MM.1S (cell line): ENCODE measurements at regions not wholly inside any gene's neighbourhood (a gene's known extent, or its start where the extent isn't known, plus 50 kb on each side); places are given as distances from the start of the nearest gene placed in this dataset.
"Not testable (repeated sequence)": the region's sequence is repeated elsewhere in the genome, so short reads cannot be mapped to it uniquely, and the experiment has no call there.

ENCODE experiments used
- DNase-seq: peaks from one replicate; pipeline ENCODE4 v3.0.0-alpha.2; 2015
- H2AFZ ChIP-seq: fragments of 300-600 bp; sonication (generic); 2 replicates; pipeline ENCODE4 v1.6.0; 2016; ENCODE audit warnings: antibody characterized with exemption, low read length
- H3F3A ChIP-seq: fragments of 300-600 bp; sonication (generic); 2 replicates; pipeline ENCODE4 v1.6.1; 2016; ENCODE audit warnings: mild to moderate bottlenecking, antibody characterized with exemption, low read length, moderate library complexity, mixed read lengths; ENCODE audit not compliant: insufficient read depth
- H3K27ac ChIP-seq: fragments of 300-600 bp; sonication (generic); 2 replicates; pipeline ENCODE4 v1.5.1; 2016; ENCODE audit warnings: mild to moderate bottlenecking, low read length
- H3K27me3 ChIP-seq: fragments of 300-600 bp; sonication (generic); replicated peaks from 2 replicates; pipeline ENCODE4 v1.6.0; 2016; ENCODE audit warnings: low read length; ENCODE audit not compliant: insufficient read depth
- H3K36me3 ChIP-seq: fragments of 300-600 bp; sonication (generic); replicated peaks from 2 replicates; pipeline ENCODE4 v1.6.1; 2016; ENCODE audit warnings: mild to moderate bottlenecking, low read length, mixed read lengths; ENCODE audit not compliant: insufficient read depth
- H3K4me1 ChIP-seq: fragments of 300-600 bp; sonication (generic); 2 replicates; pipeline ENCODE4 v1.6.1; 2016; ENCODE audit warnings: low read length, mixed read lengths
- H3K4me2 ChIP-seq: fragments of 300-600 bp; sonication (generic); 2 replicates; pipeline ENCODE4 v1.6.0; 2016; ENCODE audit warnings: low read depth, low read length
- H3K4me3 ChIP-seq: fragments of 300-600 bp; sonication (generic); 2 replicates; pipeline ENCODE4 v1.5.1; 2016; ENCODE audit warnings: low read length, mixed read lengths
- H3K79me2 ChIP-seq: fragments of 300-600 bp; sonication (generic); 2 replicates; pipeline ENCODE4 v1.6.1; 2016; ENCODE audit warnings: mixed run types, low read length, mixed read lengths
- H3K9ac ChIP-seq: fragments of 300-600 bp; sonication (generic); 2 replicates; pipeline ENCODE4 v1.6.1; 2016; ENCODE audit warnings: low read length, mixed read lengths
- H3K9me2 ChIP-seq: fragments of 300-600 bp; sonication (generic); replicated peaks from 2 replicates; pipeline ENCODE4 v1.6.1; 2016; ENCODE audit warnings: mild to moderate bottlenecking, low read length, mixed read lengths; ENCODE audit not compliant: insufficient read depth
- H3K9me3 ChIP-seq: fragments of 300-600 bp; sonication (generic); replicated peaks from 2 replicates; pipeline ENCODE4 v1.6.1; 2016; ENCODE audit warnings: mild to moderate bottlenecking, low read length, mixed read lengths; ENCODE audit not compliant: insufficient read depth
- H4K20me1 ChIP-seq: fragments of 300-600 bp; sonication (generic); 2 replicates; pipeline ENCODE4 v1.6.1; 2016; ENCODE audit warnings: mild to moderate bottlenecking, low read length, moderate library complexity, mixed read lengths; ENCODE audit not compliant: insufficient read depth
- EZH2 ChIP-seq: fragments of 300-600 bp; sonication (generic); optimal IDR thresholded peaks from 2 replicates; pipeline ENCODE3; 2017; ENCODE audit warnings: low read depth, mild to moderate bottlenecking, antibody characterized with exemption, low read length, mixed read lengths
- EZH2phosphoT487 ChIP-seq: fragments of 300-600 bp; sonication (generic); IDR thresholded peaks from 2 replicates; pipeline ENCODE4 v1.6.1; 2018; ENCODE audit warnings: antibody characterized with exemption, low read length
- TF ChIP-seq, protein P1 (sequence below): fragments of 300-600 bp; sonication (generic); IDR thresholded peaks from 2 replicates; pipeline ENCODE4 v1.5.1; 2016; ENCODE audit warnings: antibody characterized with exemption, low read length, mixed read lengths

GRCh38 chr6:69456086-69456485 lies 340.7 kb downstream of the LMBRD1 start:
- Histone ChIP-seq H3F3A (no peaks in the 10 kb centered on the region), H3K4me1 (no peaks in the 10 kb centered on the region), H3K9me3 (no peaks in the 10 kb centered on the region), H3K27ac (no peak overlapping the region), H3K79me2 (no peaks in the 10 kb centered on the region), H3K27me3 (no peaks in the 10 kb centered on the region), H3K4me3 (no peak overlapping the region), H3K9me2 (no peaks in the 10 kb centered on the region), H2AFZ (no peak overlapping the region), H3K9ac (no peak overlapping the region), H3K4me2 (no peak overlapping the region), H3K36me3 (no peaks in the 10 kb centered on the region), H4K20me1 (no peaks in the 10 kb centered on the region)
- no peak for DNase-seq
- TF ChIP-seq EZH2phosphoT487 (no peak), EZH2 (no peak)
- TF ChIP-seq, protein P1, sequence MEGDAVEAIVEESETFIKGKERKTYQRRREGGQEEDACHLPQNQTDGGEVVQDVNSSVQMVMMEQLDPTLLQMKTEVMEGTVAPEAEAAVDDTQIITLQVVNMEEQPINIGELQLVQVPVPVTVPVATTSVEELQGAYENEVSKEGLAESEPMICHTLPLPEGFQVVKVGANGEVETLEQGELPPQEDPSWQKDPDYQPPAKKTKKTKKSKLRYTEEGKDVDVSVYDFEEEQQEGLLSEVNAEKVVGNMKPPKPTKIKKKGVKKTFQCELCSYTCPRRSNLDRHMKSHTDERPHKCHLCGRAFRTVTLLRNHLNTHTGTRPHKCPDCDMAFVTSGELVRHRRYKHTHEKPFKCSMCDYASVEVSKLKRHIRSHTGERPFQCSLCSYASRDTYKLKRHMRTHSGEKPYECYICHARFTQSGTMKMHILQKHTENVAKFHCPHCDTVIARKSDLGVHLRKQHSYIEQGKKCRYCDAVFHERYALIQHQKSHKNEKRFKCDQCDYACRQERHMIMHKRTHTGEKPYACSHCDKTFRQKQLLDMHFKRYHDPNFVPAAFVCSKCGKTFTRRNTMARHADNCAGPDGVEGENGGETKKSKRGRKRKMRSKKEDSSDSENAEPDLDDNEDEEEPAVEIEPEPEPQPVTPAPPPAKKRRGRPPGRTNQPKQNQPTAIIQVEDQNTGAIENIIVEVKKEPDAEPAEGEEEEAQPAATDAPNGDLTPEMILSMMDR: no peak

- H3F3A ChIP-seq, H3K4me3 ChIP-seq: not testable (repeated sequence)
These were observed 342.2 kb downstream of the LMBRD1 start for GRCh38 chr6:69454619-69455018.

GRCh38 chr6:69450493-69450892 lies 346.3 kb downstream of the LMBRD1 start:
- not testable (repeated sequence) for H3K27me3 ChIP-seq, H4K20me1 ChIP-seq, H3K4me2 ChIP-seq, H3K9me2 ChIP-seq, H3K36me3 ChIP-seq, H3K4me3 ChIP-seq, H3F3A ChIP-seq, DNase-seq, H3K9ac ChIP-seq, H3K79me2 ChIP-seq, H3K27ac ChIP-seq, H3K4me1 ChIP-seq, H3K9me3 ChIP-seq, H2AFZ ChIP-seq

More at GRCh38 chr6:69454619-69455018, 342.2 kb downstream of the LMBRD1 start:
- H2AFZ ChIP-seq, H3K36me3 ChIP-seq, H3K79me2 ChIP-seq, H3K4me1 ChIP-seq, H3K4me2 ChIP-seq, H3K9me3 ChIP-seq, H4K20me1 ChIP-seq, H3K9me2 ChIP-seq, H3K27me3 ChIP-seq, DNase-seq, H3K9ac ChIP-seq, H3K27ac ChIP-seq: not testable (repeated sequence)

DNA sequence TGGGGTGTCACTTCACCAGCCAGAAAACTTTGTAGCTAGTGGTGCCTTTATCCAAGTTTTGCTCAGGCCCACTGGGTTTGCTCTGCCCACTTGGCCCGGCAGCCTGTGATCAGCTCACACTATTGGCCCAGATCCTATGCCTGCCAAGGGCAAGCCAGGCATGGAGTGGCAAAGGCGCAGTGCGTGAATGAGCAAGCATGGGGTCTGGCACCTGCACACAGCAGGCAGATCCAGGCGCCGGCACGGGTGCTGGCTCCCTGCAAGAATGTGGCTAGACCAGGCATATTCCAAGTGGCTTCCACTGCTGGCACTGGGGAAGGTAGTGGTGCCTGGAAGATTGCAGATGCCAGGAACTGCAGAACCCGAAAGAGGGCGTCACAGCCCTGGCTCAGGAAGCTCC lies 346.9 kb downstream of the LMBRD1 start:
- H3K4me1 ChIP-seq: no peaks in the 10 kb centered on the region
- no peaks in the 10 kb centered on the region for H4K20me1 ChIP-seq
- TF ChIP-seq, protein P1: no peak
- H3K27ac ChIP-seq: no peak overlapping the region
- H3K4me2 ChIP-seq: no peak overlapping the region
- no peaks in the 10 kb centered on the region for H3K79me2 ChIP-seq
- no peak overlapping the region for H3K4me3 ChIP-seq
- H3K9ac ChIP-seq: no peak overlapping the region
- H3K36me3 ChIP-seq: no peaks in the 10 kb centered on the region
- no peaks in the 10 kb centered on the region for H3F3A ChIP-seq
- no peaks in the 10 kb centered on the region for H3K9me3 ChIP-seq
- H2AFZ ChIP-seq: no peak overlapping the region
- H3K27me3 ChIP-seq: no peaks in the 10 kb centered on the region
- H3K9me2 ChIP-seq: no peaks in the 10 kb centered on the region
- no peak for DNase-seq
